H1 (cell line): ENCODE measurements at regions not wholly inside any gene's neighbourhood (a gene's known extent, or its start where the extent isn't known, plus 50 kb on each side); places are given as distances from the start of the nearest gene placed in this dataset.

Experiments used
- CBX5 ChIP-seq: fragments of 300-800, 300-1000 bp; sonication (generic); IDR thresholded peaks from 2 replicates; pipeline ENCODE4 v1.7.1; 2016; ENCODE audit warnings: antibody characterized with exemption, low read length, low read depth
- CHD1 ChIP-seq: IDR thresholded peaks from 2 replicates; pipeline ENCODE4 v1.6.1; 2012; ENCODE audit warnings: low read depth, low read length, improper control_type of control experiment
- CHD7 ChIP-seq: fragments of 300-600 bp; sonication (generic); IDR thresholded peaks from 2 replicates; pipeline ENCODE4 v1.7.1; 2012; ENCODE audit warnings: low read length, moderate library complexity, mild to moderate bottlenecking, inconsistent platforms; ENCODE audit not compliant: insufficient replicate concordance
- HDAC2 ChIP-seq, 2 experiments: fragments of 300-600 bp in 1 of 2; sonication (generic) in 1 of 2; IDR thresholded peaks; 2 replicates each; pipeline ENCODE4 v1.6.1; 2011 to 2012; ENCODE audit warnings: low read depth in 2 of 2, low read length in 2 of 2, mild to moderate bottlenecking in 2 of 2, moderate library complexity in 2 of 2, borderline replicate concordance in 1 of 2, inconsistent platforms in 1 of 2
- SP4 ChIP-seq: IDR thresholded peaks from 2 replicates; pipeline ENCODE4 v1.6.1; 2012; ENCODE audit warnings: low read length, inconsistent platforms
- TAF1 ChIP-seq: IDR thresholded peaks from 2 replicates; pipeline ENCODE4 v1.6.1; 2011; ENCODE audit warnings: mild to moderate bottlenecking, low read depth, low read length
- YY1 ChIP-seq: IDR thresholded peaks from 2 replicates; pipeline ENCODE4 v1.6.1; 2011; ENCODE audit warnings: low read depth, mild to moderate bottlenecking, low read length
- TF ChIP-seq, protein P1 (sequence below), 3 experiments: IDR thresholded peaks; 1 replicate in 2 of 3; 2 replicates in 1 of 3; pipeline versions ENCODE4 v1.5.1 to v1.6.1; 2011; ENCODE audit warnings: low read length in 3 of 3, mild to moderate bottlenecking in 3 of 3, inconsistent platforms in 2 of 3, low read depth in 1 of 3, moderate library complexity in 1 of 3; ENCODE audit not compliant: insufficient read depth in 1 of 3; ENCODE audit errors: control extremely low read depth in 1 of 3

- TF ChIP-seq CHD7 (no peak), YY1 (no peak), HDAC2 (IDR thresholded peaks at IDR 0.05; ENCODE audit: borderline replicate concordance in 1 of 2, low read depth in 2 of 2, low read length in 2 of 2) (no peak), SP4 (no peak), TAF1 (no peak), CBX5 (no peak), CHD1 (no peak)
- TF ChIP-seq, protein P1, sequence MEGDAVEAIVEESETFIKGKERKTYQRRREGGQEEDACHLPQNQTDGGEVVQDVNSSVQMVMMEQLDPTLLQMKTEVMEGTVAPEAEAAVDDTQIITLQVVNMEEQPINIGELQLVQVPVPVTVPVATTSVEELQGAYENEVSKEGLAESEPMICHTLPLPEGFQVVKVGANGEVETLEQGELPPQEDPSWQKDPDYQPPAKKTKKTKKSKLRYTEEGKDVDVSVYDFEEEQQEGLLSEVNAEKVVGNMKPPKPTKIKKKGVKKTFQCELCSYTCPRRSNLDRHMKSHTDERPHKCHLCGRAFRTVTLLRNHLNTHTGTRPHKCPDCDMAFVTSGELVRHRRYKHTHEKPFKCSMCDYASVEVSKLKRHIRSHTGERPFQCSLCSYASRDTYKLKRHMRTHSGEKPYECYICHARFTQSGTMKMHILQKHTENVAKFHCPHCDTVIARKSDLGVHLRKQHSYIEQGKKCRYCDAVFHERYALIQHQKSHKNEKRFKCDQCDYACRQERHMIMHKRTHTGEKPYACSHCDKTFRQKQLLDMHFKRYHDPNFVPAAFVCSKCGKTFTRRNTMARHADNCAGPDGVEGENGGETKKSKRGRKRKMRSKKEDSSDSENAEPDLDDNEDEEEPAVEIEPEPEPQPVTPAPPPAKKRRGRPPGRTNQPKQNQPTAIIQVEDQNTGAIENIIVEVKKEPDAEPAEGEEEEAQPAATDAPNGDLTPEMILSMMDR (IDR thresholded peaks at IDR 0.05; ENCODE audit: control extremely low read depth in 1 of 3, insufficient read depth in 1 of 3, low read depth in 1 of 3, low read length in 3 of 3): no peak
These were observed 54.8 kb upstream of the KCNG1 start (continued) for GRCh38 chr20:51077686-51078060.
